Panc1 (cell line): ENCODE measurements at regions not wholly inside any gene's neighbourhood (a gene's known extent, or its start where the extent isn't known, plus 50 kb on each side); places are given as distances from the start of the nearest gene placed in this dataset.

Experiments
- ATAC-seq: fragments of 200-7000 bp; cut with Tn5 transposase; 2 replicates; pipeline ENCODE4 v1.9.1; 2020; ENCODE audit warnings: mild to moderate bottlenecking, moderate library complexity
- BruUV-seq: library from RNA; stranded (reverse); fragments of 400-500 nt; replicated peaks from 2 replicates; lab custom pipeline; 2021; lab: Mats Ljungman, UMichigan
- CTCF ChIA-PET: fragments of 300-600 bp; sonication (Branson Sonifier 250); formaldehyde crosslinking; loops from one replicate; lab custom pipeline; 2022; ENCODE audit warnings: antibody characterized with exemption; lab: Charles Lee
- POLR2A ChIA-PET: fragments of 300-600 bp; sonication (Branson Sonifier 250); formaldehyde crosslinking; loops from one replicate; lab custom pipeline; 2022; ENCODE audit warnings: antibody characterized with exemption; lab: Charles Lee
- DNase-seq: peaks from one replicate; pipeline ENCODE4 v3.0.0-alpha.2; 2010; ENCODE audit warnings: low read depth, low spot score
- H3K27ac ChIP-seq: 2 replicates; pipeline ENCODE4 v1.5.1; 2011; ENCODE audit warnings: mild to moderate bottlenecking, low read length, inconsistent platforms
- H3K27me3 ChIP-seq: fragments of 200-500 bp; sonication (Bioruptor generic); 2 replicates; pipeline ENCODE4 v1.6.0; 2014; ENCODE audit warnings: low read length, inconsistent platforms; ENCODE audit not compliant: control insufficient read depth, insufficient read depth
- H3K36me3 ChIP-seq: fragments of 200-500 bp; sonication (Bioruptor generic); 2 replicates; pipeline ENCODE4 v1.5.1; 2014; ENCODE audit warnings: inconsistent platforms, mild to moderate bottlenecking, low read length, moderate library complexity; ENCODE audit not compliant: control insufficient read depth, insufficient read depth
- H3K4me1 ChIP-seq: 2 replicates; pipeline ENCODE4 v1.5.1; 2011; ENCODE audit warnings: inconsistent platforms, mild to moderate bottlenecking, low read length, moderate library complexity; ENCODE audit not compliant: control insufficient read depth, insufficient read depth
- H3K4me3 ChIP-seq, 2 experiments: 2 replicates each; pipeline ENCODE4 v1.5.1; 2011 to 2012; ENCODE audit warnings: low read depth in 2 of 2, low read length in 2 of 2, mild to moderate bottlenecking in 2 of 2, inconsistent platforms in 1 of 2, moderate library complexity in 1 of 2
- H3K9me3 ChIP-seq: fragments of 200-500 bp; sonication (Bioruptor generic); 2 replicates; pipeline ENCODE4 v1.5.1; 2014; ENCODE audit warnings: low read depth, mild to moderate bottlenecking, inconsistent platforms, low read length, moderate library complexity; ENCODE audit not compliant: control insufficient read depth, insufficient read depth
- POLR2AphosphoS5 ChIP-seq: IDR thresholded peaks from 2 replicates; pipeline ENCODE4 v1.6.1; 2012; ENCODE audit warnings: mild to moderate bottlenecking, low read depth, low read length, moderate library complexity
- SIN3A ChIP-seq: IDR thresholded peaks from 2 replicates; pipeline ENCODE4 v1.6.1; 2012; ENCODE audit warnings: low read depth, mild to moderate bottlenecking, low read length, moderate library complexity, borderline replicate concordance; ENCODE audit not compliant: insufficient read depth
- TCF7L2 ChIP-seq: IDR thresholded peaks from 2 replicates; pipeline ENCODE4 v1.6.1; 2011; ENCODE audit warnings: mild to moderate bottlenecking, low read depth, low read length, inconsistent platforms
- in situ Hi-C: cut with HindIII; loops from 2 replicates; pipeline ENCODE4 v1.10.0; 2016; ENCODE audit warnings: low sequenced_read_pairs, low pct_unique_long_range_greater_than_20kb
- intact Hi-C: fragments of 100-400 bp; cut with micrococcal nuclease; formaldehyde crosslinking; loops from one replicate; pipeline ENCODE4 v1.10.0; 2022; ENCODE audit not compliant: unreplicated experiment
- TF ChIP-seq, protein P1 (sequence below): fragments of 450-650 bp; IDR thresholded peaks from 2 replicates; pipeline ENCODE4 v1.5.1; 2017; ENCODE audit warnings: mild to moderate bottlenecking
- TF ChIP-seq, protein P2 (sequence below), 2 experiments: IDR thresholded peaks; 2 replicates each; pipeline ENCODE4 v1.6.1; 2011 to 2012; ENCODE audit warnings: low read depth in 2 of 2, control low read depth in 1 of 2, low read length in 1 of 2, mild to moderate bottlenecking in 1 of 2, moderate library complexity in 1 of 2; ENCODE audit not compliant: insufficient read depth in 1 of 2

DNA sequence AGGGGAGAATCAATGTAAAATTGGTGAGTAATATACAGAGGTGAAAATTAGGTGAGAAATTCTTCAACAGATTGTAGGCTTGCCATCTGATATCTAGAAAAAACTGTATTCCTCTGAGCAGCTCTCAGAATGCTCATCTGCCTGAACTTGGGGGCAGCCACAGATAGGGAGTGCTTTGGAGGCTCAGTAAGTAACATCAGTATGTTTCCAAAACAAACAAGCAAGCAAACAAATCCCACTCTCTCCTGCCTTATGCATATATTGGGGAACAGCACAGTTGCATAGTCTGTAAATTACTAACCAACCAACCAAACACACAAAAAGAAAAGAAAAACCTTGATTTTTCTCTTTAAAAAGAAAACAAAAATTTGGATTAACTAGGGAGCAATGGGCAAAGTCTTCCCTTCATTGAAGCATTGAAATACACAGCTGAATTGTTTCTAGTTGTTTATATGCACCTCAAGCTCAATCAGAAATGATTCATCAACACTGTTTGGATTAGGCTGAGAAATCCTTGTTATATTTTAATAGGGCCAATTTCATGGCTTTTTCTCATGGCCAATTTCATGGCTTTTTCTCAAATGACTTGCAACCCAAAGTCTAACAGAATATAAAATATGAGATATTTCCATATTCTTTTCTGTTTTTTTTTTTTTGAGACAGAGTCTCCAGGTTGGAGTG lies 50.1 kb upstream of the DEK start:
- DNase-seq (no peak), ATAC-seq (no peak)
- no peaks in the 10 kb centered on the region for H3K36me3 ChIP-seq
- H3K27me3 ChIP-seq = no peaks in the 10 kb centered on the region
- H3K4me1 ChIP-seq = no peaks in the 10 kb centered on the region
- CTCF ChIA-PET = no interaction called here
- intact Hi-C loops (no loop called here), in situ Hi-C loops (no loop called here)
- no peak for TF ChIP-seq POLR2AphosphoS5
- TF ChIP-seq, protein P1, sequence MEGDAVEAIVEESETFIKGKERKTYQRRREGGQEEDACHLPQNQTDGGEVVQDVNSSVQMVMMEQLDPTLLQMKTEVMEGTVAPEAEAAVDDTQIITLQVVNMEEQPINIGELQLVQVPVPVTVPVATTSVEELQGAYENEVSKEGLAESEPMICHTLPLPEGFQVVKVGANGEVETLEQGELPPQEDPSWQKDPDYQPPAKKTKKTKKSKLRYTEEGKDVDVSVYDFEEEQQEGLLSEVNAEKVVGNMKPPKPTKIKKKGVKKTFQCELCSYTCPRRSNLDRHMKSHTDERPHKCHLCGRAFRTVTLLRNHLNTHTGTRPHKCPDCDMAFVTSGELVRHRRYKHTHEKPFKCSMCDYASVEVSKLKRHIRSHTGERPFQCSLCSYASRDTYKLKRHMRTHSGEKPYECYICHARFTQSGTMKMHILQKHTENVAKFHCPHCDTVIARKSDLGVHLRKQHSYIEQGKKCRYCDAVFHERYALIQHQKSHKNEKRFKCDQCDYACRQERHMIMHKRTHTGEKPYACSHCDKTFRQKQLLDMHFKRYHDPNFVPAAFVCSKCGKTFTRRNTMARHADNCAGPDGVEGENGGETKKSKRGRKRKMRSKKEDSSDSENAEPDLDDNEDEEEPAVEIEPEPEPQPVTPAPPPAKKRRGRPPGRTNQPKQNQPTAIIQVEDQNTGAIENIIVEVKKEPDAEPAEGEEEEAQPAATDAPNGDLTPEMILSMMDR = no peak
- no peak for TF ChIP-seq TCF7L2
- TF ChIP-seq, protein P2, sequence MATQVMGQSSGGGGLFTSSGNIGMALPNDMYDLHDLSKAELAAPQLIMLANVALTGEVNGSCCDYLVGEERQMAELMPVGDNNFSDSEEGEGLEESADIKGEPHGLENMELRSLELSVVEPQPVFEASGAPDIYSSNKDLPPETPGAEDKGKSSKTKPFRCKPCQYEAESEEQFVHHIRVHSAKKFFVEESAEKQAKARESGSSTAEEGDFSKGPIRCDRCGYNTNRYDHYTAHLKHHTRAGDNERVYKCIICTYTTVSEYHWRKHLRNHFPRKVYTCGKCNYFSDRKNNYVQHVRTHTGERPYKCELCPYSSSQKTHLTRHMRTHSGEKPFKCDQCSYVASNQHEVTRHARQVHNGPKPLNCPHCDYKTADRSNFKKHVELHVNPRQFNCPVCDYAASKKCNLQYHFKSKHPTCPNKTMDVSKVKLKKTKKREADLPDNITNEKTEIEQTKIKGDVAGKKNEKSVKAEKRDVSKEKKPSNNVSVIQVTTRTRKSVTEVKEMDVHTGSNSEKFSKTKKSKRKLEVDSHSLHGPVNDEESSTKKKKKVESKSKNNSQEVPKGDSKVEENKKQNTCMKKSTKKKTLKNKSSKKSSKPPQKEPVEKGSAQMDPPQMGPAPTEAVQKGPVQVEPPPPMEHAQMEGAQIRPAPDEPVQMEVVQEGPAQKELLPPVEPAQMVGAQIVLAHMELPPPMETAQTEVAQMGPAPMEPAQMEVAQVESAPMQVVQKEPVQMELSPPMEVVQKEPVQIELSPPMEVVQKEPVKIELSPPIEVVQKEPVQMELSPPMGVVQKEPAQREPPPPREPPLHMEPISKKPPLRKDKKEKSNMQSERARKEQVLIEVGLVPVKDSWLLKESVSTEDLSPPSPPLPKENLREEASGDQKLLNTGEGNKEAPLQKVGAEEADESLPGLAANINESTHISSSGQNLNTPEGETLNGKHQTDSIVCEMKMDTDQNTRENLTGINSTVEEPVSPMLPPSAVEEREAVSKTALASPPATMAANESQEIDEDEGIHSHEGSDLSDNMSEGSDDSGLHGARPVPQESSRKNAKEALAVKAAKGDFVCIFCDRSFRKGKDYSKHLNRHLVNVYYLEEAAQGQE (IDR thresholded peaks at IDR 0.05; ENCODE audit: insufficient read depth in 1 of 2, low read depth in 2 of 2, low read length in 1 of 2) = no peak
- TF ChIP-seq SIN3A = no peak
- POLR2A ChIA-PET = no interaction called here
- no peaks in the 10 kb centered on the region for H3K9me3 ChIP-seq
- no peak overlapping the region for H3K4me3 ChIP-seq
- no peak overlapping the region for H3K27ac ChIP-seq
- no TSS peak for BruUV-seq
